GM19467 (cell line): ENCODE measurements at regions not wholly inside any gene's neighbourhood (a gene's known extent, or its start where the extent isn't known, plus 50 kb on each side); places are given as distances from the start of the nearest gene placed in this dataset.

Source experiments
- ATAC-seq: cut with Tn5 transposase; IDR thresholded peaks from one replicate; pipeline ENCODE4 v1.9.1; 2021; ENCODE audit warnings: mild to moderate bottlenecking, moderate library complexity; ENCODE audit not compliant: unreplicated experiment

GRCh38 chr11:91966368-91966767 lies 258.2 kb upstream of the FAT3 start:
- ATAC-seq = no peak

GRCh38 chr11:91960770-91961169 lies 263.8 kb upstream of the FAT3 start:
- ATAC-seq = no peak

DNA sequence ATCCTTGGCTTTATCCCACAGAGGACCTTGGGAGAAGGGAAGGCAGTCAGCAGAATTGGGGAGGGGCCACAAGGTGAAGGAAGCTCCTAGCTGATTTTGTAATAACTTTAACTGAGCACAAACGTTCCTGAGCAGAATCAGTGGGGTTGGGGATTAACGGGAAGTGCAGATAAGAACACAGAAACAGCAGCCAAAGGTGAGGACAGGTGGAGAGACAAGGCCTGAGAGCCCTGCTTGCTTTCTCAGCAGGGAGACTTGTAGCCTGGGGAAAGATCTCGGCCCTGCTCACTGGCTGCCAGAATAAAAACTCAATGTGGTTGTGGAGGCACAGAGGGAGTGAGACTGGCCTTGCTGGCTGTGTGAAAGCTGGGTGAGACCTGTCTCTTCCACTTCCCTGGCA lies 265.2 kb upstream of the FAT3 start:
- ATAC-seq = no peak

- no peak for ATAC-seq
Observed at GRCh38 chr11:91956711-91957110, 267.9 kb upstream of the FAT3 start.

- no peak for ATAC-seq
Observed at GRCh38 chr11:91955206-91955605, 269.4 kb upstream of the FAT3 start.

GRCh38 chr11:91952056-91952455 lies 272.6 kb upstream of the FAT3 start:
- ATAC-seq = no peak

DNA sequence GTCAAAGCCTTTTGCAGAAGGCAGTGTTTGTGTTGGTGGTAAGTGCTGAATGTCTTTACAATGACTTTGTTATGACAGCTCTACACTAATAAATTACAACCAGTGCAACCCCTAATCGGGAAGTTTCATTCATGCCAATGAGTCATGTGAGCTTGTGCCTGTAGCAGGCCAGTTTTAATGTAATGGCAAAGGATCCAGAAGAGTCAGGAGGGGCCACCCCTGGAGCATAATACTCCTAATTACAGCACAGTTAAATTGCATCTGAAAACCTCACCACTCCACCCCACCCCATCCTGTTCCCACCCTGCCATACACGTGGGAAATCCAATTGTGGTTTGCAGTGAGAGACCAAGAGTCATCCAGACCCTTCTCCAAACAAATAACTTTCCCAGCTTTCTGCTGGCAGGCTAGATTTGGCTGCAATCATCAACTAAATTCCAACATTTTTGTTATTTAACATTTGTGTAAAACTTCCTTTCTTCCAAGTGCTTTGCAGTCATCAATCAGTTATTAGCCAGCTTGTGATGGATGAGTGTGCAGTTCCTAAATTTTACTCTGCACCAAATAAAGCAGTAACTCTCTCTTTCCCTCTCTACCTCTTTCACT lies 277.3 kb upstream of the FAT3 start:
- ATAC-seq = no peak

- ATAC-seq = no peak
Observed at GRCh38 chr11:91946397-91946951, 278.1 kb upstream of the FAT3 start.

- no peak for ATAC-seq
Observed at GRCh38 chr11:91935120-91935519, 289.5 kb upstream of the FAT3 start.

GRCh38 chr11:91932151-91932821 lies 292.3 kb upstream of the FAT3 start:
- no peak for ATAC-seq

DNA sequence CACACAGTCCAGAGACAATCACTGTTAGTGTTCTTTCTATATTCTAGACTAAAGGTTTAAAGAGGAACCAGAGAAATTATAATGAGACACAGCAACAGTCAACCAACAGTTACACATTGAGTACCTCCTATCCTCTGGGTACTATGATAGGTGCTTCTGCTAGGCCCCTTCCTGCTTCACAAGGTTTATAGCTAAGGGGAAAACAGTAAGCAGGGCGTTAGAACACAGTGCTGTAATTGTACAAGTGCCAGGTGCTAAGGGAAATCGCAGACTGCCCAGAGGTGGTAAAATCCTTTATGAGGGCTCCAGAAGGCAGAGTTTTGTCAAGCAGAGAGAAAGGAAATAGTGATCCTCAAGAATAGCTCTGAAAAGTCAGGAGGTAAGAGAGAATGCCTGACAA lies 297.2 kb upstream of the FAT3 start:
- no peak for ATAC-seq

DNA sequence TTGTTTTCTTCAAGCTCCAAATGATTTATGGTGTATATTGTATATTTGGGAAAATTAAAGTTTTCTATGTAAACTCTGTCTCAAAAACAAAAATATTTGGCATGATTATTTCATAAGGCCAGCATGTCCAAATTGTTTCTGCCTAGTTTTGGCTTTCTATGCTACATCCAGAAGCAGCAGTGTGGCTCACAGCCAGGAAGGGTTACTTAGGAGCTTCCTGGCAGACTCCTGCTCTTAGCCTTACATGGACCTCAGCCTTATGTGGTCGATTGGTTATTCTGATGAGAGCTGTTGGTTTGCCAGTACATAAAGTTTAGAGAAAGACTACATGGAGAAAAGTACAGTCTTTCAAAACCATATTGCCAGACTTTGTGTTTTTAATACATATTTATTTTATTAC lies 297.7 kb upstream of the FAT3 start:
- no peak for ATAC-seq

DNA sequence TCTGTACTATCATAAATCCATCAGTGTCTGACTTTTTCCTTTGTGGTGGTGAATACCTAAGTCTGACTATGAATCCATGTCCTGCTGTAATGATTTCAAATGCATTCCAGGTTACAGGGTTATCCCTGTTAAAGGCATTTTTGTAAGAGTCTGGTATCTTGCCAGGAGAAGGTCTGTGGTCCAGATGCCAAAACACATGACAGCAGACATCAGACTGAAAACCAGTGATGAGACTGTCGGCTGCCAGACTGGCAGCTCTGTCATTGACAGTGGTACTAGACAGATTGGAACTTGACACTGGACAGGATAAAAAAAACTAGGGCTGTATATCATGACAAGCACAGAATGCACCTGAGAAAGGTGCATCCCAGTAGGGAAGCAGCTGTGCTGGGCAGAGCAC lies 301.8 kb upstream of the FAT3 start:
- ATAC-seq = no peak

GRCh38 chr11:91921974-91922373 lies 302.6 kb upstream of the FAT3 start:
- ATAC-seq = no peak

- no peak for ATAC-seq
Observed at GRCh38 chr11:91913407-91913806, 311.2 kb upstream of the FAT3 start.

- no peak for ATAC-seq
Observed at GRCh38 chr11:91912322-91912721, 312.3 kb upstream of the FAT3 start.

GRCh38 chr11:91906871-91907624 lies 317.6 kb upstream of the FAT3 start:
- ATAC-seq = no peak

GRCh38 chr11:91904792-91905785 lies 319.5 kb upstream of the FAT3 start:
- ATAC-seq = no peak

DNA sequence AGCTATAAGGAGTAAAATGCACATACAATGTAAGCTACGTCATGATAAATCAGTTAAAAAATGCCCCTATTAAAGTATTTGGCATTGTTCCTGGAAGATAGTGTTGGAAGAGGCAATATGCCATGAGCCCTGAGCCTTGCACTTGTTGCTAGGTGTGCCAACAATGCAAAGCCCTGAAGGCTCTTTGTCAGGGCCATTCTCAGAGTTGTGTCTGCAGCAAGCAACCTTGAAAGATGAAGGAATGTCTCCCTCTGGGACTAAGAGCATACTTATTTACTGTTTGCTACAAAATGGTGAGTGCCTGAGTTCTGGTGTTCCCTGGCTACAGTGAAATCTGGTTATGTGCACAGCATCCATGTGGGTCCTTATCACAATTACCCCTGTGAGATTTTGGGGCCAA lies 322.3 kb upstream of the FAT3 start:
- ATAC-seq = no peak

- no peak for ATAC-seq
Observed at GRCh38 chr11:91880660-91881059, 344.0 kb upstream of the FAT3 start.

- ATAC-seq = no peak
Observed at GRCh38 chr11:91876746-91877145, 347.9 kb upstream of the FAT3 start.
